ENCODE measurements at regions not wholly inside any gene's neighbourhood (a gene's known extent, or its start where the extent isn't known, plus 50 kb on each side); places are given as distances from the start of the nearest gene placed in this dataset.
A peak's percentile ranks its signal among the peaks of the same experiment; 100 is the strongest.

- TF ChIP-seq EZH2 (IDR thresholded peaks at IDR 0.05; ENCODE audit: insufficient read depth, low read length) (no peak), CTCF (IDR thresholded peaks at IDR 0.05; ENCODE audit: insufficient read depth, low read depth, low read length) (no peak)
- Histone ChIP-seq H3K4me3 (ENCODE audit: insufficient read depth, low read depth, low read length) (no peak overlapping the region), H3K9ac (ENCODE audit: low read length) (no peak overlapping the region), H3K79me2 (ENCODE audit: insufficient read depth, low read length) (no peaks in the 10 kb centered on the region), H3K9me3 (ENCODE audit: insufficient read depth, low read depth, low read length) (no peaks in the 10 kb centered on the region), H3K27me3 (ENCODE audit: insufficient read depth, low read length) (no peaks in the 10 kb centered on the region), H3K4me1 (ENCODE audit: insufficient read depth, low read length) (no peaks in the 10 kb centered on the region), H3K36me3 (ENCODE audit: insufficient read depth, low read length) (no peaks in the 10 kb centered on the region), H3K27ac (ENCODE audit: low read depth, low read length) (no peak overlapping the region), H4K20me1 (ENCODE audit: insufficient read depth, low read length) (no peaks in the 10 kb centered on the region), H3K4me2 (ENCODE audit: low read length) (no peak overlapping the region), H2AFZ (ENCODE audit: low read depth, low read length) (no peak overlapping the region)
- Mint-ChIP-seq H3K36me3 (ENCODE audit: low read depth, unreplicated experiment) (no peaks in the 10 kb centered on the region), H3K4me1 (ENCODE audit: low read depth, unreplicated experiment) (peaks cover 7% of the 10 kb centered on the region), H3K27ac (ENCODE audit: unreplicated experiment) (no peak overlapping the region), H3K27me3 (ENCODE audit: low read depth, unreplicated experiment) (no peaks in the 10 kb centered on the region), H3K4me3 (ENCODE audit: unreplicated experiment) (no peak overlapping the region), H3K9me3 (ENCODE audit: unreplicated experiment) (no peaks in the 10 kb centered on the region)
- DNase-seq (ENCODE audit: low read depth) (no peak), FAIRE-seq (no peak)
Observed at GRCh38 chr5:153067869-153068268, 422.6 kb upstream of the GRIA1 start.

GRCh38 chr5:153079396-153079795 lies 411.1 kb upstream of the GRIA1 start:
- Histone ChIP-seq H3K27ac (ENCODE audit: low read depth, low read length) (no peak overlapping the region), H3K9ac (ENCODE audit: low read length) (no peak overlapping the region), H3K79me2 (ENCODE audit: insufficient read depth, low read length) (no peaks in the 10 kb centered on the region), H3K4me3 (ENCODE audit: insufficient read depth, low read depth, low read length) (no peak overlapping the region), H4K20me1 (ENCODE audit: insufficient read depth, low read length) (no peaks in the 10 kb centered on the region), H3K27me3 (ENCODE audit: insufficient read depth, low read length) (no peaks in the 10 kb centered on the region), H3K4me1 (ENCODE audit: insufficient read depth, low read length) (no peaks in the 10 kb centered on the region), H3K9me3 (ENCODE audit: insufficient read depth, low read depth, low read length) (no peaks in the 10 kb centered on the region), H3K4me2 (ENCODE audit: low read length) (no peak overlapping the region), H2AFZ (ENCODE audit: low read depth, low read length) (no peak overlapping the region), H3K36me3 (ENCODE audit: insufficient read depth, low read length) (no peaks in the 10 kb centered on the region)
- FAIRE-seq (no peak), DNase-seq (ENCODE audit: low read depth) (no peak)
- H3K4me1 Mint-ChIP-seq (ENCODE audit: low read depth, unreplicated experiment) = peaks cover 12% of the 10 kb centered on the region
- no peak overlapping the region for H3K4me3 Mint-ChIP-seq (ENCODE audit: unreplicated experiment)
- no peaks in the 10 kb centered on the region for H3K36me3 Mint-ChIP-seq (ENCODE audit: low read depth, unreplicated experiment)
- H3K9me3 Mint-ChIP-seq (ENCODE audit: unreplicated experiment) = peaks cover 4% of the 10 kb centered on the region
- peak overlapping the region; percentile 55 for H3K27ac Mint-ChIP-seq (ENCODE audit: unreplicated experiment)
- TF ChIP-seq CTCF (IDR thresholded peaks at IDR 0.05; ENCODE audit: insufficient read depth, low read depth, low read length) = no peak
- no peak for TF ChIP-seq EZH2 (IDR thresholded peaks at IDR 0.05; ENCODE audit: insufficient read depth, low read length)
- no peaks in the 10 kb centered on the region for H3K27me3 Mint-ChIP-seq (ENCODE audit: low read depth, unreplicated experiment)

GRCh38 chr5:153080940-153081339 lies 409.5 kb upstream of the GRIA1 start:
- no peaks in the 10 kb centered on the region for H3K27me3 Mint-ChIP-seq (ENCODE audit: low read depth, unreplicated experiment)
- FAIRE-seq (no peak), DNase-seq (ENCODE audit: low read depth) (no peak)
- peaks cover 4% of the 10 kb centered on the region for H3K9me3 Mint-ChIP-seq (ENCODE audit: unreplicated experiment)
- Histone ChIP-seq H3K4me1 (ENCODE audit: insufficient read depth, low read length) (no peaks in the 10 kb centered on the region), H3K79me2 (ENCODE audit: insufficient read depth, low read length) (no peaks in the 10 kb centered on the region), H3K27ac (ENCODE audit: low read depth, low read length) (no peak overlapping the region), H3K27me3 (ENCODE audit: insufficient read depth, low read length) (no peaks in the 10 kb centered on the region), H4K20me1 (ENCODE audit: insufficient read depth, low read length) (no peaks in the 10 kb centered on the region), H3K4me2 (ENCODE audit: low read length) (no peak overlapping the region), H2AFZ (ENCODE audit: low read depth, low read length) (no peak overlapping the region), H3K9me3 (ENCODE audit: insufficient read depth, low read depth, low read length) (no peaks in the 10 kb centered on the region), H3K4me3 (ENCODE audit: insufficient read depth, low read depth, low read length) (no peak overlapping the region), H3K36me3 (ENCODE audit: insufficient read depth, low read length) (no peaks in the 10 kb centered on the region), H3K9ac (ENCODE audit: low read length) (no peak overlapping the region)
- peaks cover 17% of the 10 kb centered on the region for H3K4me1 Mint-ChIP-seq (ENCODE audit: low read depth, unreplicated experiment)
- no peak overlapping the region for H3K27ac Mint-ChIP-seq (ENCODE audit: unreplicated experiment)
- H3K36me3 Mint-ChIP-seq (ENCODE audit: low read depth, unreplicated experiment) = no peaks in the 10 kb centered on the region
- TF ChIP-seq EZH2 (IDR thresholded peaks at IDR 0.05; ENCODE audit: insufficient read depth, low read length) (no peak), CTCF (IDR thresholded peaks at IDR 0.05; ENCODE audit: insufficient read depth, low read depth, low read length) (no peak)
- no peak overlapping the region for H3K4me3 Mint-ChIP-seq (ENCODE audit: unreplicated experiment)

All from astrocyte (in vitro differentiated cells and primary cell).